GM20431 (cell line): ENCODE measurements at regions not wholly inside any gene's neighbourhood (a gene's known extent, or its start where the extent isn't known, plus 50 kb on each side); places are given as distances from the start of the nearest gene placed in this dataset.
"Not testable (repeated sequence)": the region's sequence is repeated elsewhere in the genome, so short reads cannot be mapped to it uniquely, and the experiment has no call there.

ENCODE experiments used
- in situ Hi-C: fragments of 300-500 bp; cut with MseI, MboI; formaldehyde crosslinking; loops from one replicate; pipeline ENCODE4 v1.15.0; 2020; ENCODE audit warnings: low sequenced_read_pairs; ENCODE audit not compliant: unreplicated experiment

DNA sequence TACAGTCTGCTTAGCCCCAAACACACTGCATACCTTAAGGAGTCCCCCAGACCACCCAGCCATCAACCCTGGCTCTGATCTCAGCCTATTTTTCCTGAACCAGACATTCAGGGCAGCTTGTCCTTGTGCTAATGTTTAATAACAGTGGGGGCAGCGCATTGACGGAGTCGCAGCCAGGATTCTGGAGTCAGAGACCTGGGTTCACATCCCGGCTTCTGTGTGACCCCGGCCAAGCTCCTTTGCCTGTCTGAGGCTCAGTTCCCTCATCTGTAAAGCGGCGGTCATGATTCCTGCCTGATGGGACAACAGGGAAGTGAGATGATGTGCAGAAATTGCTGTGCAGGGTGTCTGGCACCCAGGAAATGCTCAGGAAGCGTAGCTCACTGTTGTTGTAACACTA, 63.1 kb downstream of the MATN1 start:
- in situ Hi-C loops: no loop called here

DNA sequence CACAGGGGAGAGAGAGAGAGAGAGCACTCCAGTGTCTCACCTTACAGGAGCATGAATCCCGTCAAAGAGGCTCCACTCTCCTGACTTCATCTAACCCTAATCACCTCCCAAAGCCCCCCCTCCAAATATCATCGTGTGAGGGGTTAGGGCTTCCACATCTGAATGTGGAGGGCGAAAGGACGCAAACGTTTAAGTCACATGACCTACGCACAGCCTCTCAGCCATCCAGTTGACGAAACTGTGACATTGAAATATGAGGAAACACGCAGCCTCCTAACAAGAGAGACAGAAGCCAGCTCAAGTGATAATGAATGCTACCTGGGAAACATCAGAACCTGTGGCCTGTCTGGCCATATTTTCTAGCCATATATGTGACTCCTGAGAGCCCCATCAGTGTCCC, 63.7 kb downstream of the MATN1 start:
- in situ Hi-C loops: no loop called here

DNA sequence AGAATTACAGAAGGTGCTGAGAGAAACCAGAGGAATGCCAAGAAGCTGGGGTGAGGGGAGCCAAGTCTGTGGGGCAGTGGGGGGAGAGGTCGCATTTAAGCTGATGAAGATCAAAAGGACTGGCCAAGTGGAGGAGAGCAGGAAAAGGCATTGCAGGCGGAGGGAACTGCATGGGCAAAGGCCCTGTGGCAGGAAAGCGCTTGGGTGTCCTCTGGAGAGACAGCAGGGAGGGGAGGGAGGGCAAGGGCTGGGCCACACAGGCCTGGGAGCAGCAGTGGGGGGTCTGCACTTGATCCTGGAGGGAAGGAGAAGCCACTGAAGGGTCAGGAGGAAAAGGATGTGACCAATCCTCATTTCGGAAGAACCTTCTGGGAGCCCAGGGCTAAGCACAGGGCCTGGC, 65.0 kb downstream of the MATN1 start:
- in situ Hi-C loops: not testable (repeated sequence)

DNA sequence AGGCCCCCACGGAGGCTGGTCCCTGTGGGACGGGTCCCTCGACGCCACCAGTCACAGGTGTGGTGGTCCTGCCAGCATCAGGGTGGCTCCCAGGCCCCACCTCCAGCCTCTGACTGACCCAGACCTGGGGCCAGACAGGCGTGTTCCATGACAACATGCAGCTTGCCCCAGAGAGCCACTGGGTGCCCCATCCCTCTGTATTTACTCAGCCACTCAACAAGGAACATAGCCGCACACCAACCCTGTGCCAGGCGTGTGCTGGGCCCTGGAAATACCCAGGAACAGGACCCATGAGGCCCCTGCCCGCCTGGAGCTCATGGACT, 65.4 kb downstream of the MATN1 start:
- in situ Hi-C loops: no loop called here

DNA sequence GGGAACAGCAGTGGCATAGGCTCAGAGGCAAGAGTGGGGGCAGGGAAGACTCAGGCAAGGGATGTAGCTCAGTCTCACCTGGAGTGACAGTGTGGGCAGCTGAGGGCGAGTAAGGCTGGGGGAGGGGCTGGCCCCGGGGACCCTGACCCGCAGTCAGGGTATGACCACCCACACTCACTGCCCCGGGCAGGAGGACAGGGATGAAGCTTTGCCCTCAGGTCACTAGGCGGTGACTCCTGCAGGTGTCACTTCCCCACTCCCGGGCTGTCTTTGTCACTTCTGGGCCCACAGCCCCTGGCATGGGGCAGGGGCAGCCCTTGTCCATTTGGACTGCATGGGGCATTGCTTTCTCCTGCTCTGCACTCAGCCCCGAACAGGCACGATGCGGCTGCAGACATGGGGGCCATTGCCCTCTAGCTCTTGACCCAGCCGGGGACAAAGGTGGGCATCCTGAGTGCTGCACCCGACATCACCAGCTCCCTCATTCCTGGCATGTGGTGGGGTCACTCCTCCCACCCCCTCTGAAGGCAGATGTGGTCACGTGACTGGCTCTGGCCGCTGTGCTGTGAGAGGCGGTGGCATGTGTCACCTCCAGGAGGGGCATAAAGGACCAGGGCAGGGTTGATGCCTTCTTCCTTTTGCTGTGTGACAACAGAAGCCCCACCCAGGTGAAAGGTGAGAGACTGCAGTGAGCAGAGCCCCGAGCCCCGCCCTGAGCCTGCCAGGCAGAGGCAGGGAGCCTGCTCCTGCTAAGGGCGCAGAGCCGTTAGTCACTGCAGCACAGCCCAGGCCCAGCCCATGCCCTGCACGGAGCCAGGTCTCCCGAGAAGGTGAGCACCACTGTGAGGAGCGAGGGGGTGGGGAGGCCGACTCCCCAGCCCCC, 66.0 kb downstream of the MATN1 start:
- in situ Hi-C loops: no loop called here

DNA sequence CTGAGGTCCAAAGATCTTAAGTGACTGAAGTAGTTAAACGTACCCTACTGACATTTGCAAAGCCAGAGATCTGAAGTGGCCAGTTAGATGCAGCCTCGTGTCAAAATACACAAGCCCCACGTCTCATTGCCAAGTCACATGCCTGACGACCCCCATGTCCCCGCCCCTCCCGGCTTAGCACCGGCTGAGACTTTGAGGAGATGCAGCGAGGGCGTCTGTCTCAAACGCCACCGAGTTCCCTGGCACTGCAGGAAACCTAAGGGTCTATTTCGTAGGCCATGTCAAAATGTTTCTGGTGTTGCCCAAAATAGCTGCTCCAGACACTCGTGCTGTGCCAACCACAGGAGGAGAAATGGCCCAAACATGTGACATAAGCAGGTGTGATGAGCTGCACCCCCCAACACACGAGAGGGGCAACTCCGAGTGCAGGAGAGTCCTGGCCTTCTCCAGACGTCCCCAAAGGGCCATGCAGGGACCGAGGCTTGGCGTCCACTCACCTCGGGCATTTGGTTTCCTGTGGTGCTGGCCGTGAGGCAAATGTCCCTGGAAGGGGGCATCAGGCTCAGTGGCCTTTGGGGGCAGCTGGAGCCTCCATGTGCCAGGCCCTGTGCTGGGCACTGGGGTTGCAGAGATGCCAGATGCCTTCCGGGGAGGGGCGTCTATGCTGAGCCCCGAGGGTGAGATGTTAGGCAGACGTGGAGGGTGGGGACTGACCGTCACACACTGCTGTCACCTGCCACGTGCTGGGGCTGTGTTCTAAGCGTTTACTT, 67.0 kb downstream of the MATN1 start:
- in situ Hi-C loops: no loop called here

DNA sequence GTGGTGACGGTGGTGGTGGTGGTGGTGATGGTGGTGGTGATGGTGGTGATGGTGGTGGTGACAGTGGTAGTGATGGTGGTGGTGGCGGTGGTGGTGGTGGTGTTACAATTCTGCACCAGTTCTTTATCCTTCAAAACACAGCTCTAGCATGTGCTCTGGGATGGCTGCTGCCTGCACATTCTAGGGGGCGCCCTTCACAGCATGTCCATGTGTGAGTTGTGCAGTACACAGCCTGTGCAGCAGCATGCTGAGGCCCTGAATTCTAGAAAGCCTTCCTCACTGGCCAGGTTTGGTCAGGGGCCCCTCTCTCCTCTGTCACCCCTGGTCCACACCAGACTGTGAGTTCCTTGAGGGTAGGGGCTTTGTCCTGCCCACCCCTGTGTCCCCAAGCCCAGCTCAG, 67.7 kb downstream of the MATN1 start:
- in situ Hi-C loops: no loop called here

DNA sequence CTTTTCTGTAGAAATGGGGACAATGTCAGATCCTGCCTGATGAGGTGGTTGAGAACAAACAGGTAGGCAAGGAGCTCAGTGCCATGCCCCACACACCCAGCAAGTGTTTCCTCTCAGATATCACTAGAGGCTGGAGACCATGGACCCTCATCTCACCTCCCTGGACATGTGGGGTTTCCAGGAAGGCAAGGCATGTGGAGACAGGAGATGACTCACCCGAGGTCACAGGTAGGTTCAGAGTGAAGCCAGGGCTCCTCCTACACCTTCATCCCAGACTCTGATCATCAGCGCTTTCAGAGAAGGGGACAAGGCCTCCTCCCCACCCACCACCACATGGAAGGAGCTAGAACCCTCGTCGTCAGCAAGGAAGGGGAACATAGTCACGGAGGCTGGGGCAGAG, 69.2 kb downstream of the MATN1 start:
- in situ Hi-C loops: no loop called here

DNA sequence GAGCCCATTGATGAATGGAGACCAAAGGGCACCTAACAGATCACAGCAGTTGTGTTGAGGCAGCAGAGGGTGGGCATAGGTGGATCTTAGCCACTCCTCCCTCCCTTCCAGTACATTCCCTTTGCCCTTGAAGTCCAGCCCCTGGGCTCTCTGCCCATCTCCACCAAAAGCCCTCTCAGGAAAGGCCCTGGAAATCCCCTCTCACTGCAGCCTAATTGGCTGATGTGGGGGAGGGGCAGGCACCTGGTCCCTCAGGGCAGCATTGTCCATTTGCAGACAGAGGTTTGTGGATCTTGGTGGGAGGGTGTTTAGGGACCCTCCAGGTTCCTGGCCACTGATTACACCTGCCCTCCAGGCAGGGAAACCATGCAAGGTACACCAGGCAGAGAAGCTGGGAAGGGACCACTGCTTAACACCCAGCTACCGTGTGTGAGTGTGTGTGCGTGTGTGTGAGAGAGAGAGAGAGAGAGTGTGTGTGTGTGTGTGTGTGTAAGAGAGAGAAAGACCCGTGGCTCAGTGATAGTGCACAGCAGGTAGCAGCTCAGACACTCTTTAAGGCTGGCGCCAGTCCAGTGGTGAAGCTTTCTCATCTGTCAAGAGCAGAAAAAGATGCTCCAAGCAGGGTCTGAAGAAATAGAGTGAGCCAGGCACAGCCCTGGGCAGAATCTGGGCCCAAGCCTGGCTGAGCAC, 71.1 kb downstream of the MATN1 start:
- in situ Hi-C loops: no loop called here

DNA sequence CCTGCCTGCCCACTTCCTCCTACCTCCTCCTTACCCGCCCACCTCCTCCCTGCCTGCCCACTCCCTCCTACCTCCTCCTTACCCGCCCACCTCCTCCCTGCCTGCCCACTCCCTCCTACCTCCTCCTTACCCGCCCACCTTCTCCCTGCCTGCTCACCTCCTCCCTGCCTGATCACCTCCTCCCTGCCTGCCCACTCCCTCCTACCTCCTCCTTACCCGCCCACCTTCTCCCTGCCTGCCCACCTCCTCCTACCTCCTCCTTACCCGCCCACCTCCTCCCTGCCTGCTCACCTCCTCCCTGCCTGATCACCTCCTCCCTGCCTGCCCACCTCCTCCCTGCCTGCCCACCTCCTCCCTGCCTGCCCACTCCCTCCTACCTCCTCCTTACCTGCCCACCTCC, 72.0 kb downstream of the MATN1 start:
- in situ Hi-C loops: not testable (repeated sequence)

DNA sequence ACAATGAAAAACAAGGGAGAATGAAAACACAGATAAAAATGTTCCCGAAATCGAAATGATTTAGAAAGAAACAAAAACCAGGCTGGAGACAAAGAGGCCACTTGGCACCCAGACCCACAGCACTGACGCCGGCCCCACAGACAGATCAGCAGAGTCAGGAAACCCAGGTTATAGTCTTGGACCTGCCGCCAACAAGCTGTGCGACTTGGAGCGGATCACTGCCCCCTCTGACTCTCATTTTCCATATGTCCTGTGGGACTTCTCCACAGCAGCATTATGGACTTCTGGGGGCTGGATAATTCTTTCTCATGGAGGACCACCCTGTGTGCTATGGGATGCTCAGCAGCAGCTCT, 72.4 kb downstream of the MATN1 start:
- in situ Hi-C loops: no loop called here

DNA sequence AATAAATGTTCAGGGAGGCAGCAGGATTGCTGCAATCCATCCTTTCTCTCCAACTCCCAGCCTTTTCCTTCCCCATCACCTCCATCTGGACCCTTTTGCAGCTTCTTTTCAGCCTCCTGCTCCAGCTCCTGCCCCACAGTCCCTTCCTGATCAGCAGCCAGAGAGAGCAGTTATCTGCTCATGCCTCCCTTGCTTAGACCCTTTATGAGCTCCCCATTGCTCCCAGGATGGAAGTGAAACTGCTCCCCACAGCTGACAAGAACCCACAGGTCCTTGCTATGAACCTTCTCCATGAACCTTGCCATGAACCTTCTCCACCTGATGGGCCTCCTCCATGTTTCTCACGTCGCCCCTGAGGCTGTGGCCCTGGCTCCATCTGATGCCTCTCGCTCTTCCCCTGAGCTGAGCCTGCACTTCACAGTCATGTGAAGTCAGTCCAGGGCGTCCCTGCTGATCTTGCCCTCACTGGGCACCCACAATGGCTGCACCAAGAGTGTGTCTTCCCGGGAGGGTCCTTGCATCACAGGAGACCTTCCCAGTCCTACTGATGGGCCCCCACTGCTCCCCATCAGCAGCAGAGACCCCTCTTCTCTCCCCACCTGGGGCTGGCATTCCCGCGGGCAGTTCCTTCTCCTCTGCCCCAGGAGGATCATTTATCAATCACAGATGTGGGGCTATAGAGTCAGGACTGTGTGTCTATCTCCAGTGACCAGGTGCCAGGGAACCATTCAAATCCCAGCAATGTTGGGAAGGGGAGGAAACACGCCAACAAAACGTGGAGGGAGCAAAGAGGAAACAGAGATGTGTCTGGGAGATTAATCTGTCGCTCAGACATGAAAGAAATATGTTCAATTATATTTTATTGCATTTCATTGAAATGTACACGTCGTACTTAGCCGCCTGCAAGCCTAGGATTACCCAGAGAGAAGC, 73.1 kb downstream of the MATN1 start:
- in situ Hi-C loops: no loop called here

DNA sequence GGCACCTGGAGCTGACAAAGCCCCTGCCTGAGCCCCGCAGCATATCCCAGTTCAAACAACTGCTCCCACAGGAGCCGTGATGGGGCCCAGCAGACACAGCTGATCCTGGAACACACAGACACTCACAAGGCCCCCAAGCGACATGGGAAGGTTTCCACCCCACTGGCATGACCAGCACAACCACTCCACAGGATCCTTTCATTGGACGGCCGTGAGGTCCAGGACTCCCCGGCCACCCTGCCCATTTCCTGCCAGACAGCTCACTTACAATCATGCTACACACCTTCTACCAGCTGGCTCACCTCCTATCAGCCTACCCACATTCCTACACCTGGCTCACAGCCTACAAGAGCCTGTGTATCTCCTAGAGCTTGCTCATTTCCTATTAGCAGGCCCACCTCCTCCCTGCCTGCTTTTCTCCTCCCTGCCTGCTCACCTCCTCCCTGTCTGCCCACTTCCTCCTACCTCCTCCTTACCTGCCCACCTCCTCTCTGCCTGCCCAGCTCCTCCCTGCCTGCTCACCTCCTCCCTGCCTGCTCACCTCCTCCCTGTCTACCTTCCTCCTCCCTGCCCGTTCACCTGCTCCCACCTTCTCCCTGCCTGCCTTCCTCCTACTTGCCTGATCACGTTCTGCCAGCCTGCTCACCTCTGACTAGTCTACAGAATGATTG, 73.9 kb downstream of the MATN1 start:
- in situ Hi-C loops: no loop called here

DNA sequence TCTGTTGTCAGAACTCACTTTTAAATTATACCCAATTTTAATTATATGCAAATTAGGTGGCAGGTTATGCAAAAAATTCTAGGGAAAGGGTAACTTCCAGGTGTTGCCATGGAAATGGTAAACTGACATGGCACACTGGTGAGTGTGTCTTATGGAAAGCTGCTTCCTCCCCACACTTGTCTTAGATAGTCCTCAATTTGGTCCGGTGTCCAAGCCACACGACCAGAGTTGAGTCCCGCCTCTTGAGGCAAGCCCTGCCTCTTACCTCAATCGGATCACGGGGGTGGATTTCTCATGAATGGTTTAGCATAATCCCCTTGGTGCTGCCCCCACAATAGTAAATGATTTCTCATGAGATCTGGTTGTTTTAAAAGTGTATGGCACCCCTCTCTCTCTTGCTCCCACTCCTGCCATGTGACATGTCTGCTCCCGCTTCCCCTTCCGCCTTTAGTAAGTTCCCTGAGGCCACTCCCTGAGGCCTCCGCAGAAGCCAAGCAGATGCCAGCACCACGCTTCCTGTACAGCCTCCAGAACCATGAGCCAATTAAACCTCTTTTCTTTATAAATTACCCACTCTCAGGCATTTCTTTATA, 74.9 kb downstream of the MATN1 start:
- in situ Hi-C loops: no loop called here

DNA sequence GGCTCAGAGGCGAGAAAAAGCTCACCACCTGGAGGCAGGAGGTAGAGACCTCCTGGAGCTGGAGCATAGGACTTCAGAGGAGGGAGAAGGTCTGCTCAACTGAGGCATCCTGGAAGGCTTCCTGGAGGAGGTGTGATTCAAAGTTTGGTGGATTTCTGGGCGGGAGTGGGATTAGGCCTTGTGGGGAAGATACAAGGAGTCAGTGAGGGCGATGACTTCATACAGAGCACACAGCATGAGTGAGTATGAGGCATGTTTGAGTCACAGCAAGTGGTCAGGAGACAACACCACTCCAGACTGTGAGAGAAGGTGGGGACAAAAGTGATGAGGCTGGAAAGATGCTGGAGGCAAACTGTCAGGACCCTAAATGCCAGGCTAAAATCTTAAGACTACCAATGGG, 77.6 kb downstream of the MATN1 start:
- in situ Hi-C loops: no loop called here

DNA sequence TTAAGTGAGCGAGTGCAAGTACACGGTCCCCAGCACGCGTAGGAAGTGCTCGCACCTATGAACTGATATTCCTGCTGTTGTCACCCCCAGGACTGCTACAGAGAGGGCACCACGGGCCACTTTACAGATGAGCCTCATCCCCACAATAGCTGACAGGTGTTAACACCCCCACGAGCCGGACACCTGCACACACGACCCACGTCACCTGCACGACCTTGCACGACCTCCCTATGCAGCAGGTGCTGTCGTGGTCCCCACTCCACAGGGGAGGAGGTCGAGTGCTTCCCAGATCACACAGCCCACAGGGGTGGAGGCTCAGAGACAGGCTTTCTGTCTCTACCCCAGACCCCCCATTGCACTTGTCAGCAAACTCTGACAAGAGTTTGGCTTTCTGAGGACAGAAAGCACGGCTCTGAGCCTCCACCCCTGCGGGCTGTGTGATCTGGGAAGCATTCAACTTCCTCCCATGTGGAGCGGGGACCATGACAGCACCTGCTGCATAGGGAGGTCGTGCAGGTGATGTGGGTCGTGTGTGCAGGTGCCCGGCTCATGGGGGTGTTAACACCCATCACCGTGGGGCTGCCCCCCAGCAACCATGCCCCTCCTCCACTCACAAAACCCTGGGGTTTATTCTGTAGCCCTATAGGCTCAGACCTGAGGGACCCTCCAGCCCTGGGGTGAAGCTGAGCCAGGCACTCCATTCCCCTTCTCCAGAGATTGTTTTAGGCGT, 80.8 kb downstream of the MATN1 start:
- in situ Hi-C loops: no loop called here

DNA sequence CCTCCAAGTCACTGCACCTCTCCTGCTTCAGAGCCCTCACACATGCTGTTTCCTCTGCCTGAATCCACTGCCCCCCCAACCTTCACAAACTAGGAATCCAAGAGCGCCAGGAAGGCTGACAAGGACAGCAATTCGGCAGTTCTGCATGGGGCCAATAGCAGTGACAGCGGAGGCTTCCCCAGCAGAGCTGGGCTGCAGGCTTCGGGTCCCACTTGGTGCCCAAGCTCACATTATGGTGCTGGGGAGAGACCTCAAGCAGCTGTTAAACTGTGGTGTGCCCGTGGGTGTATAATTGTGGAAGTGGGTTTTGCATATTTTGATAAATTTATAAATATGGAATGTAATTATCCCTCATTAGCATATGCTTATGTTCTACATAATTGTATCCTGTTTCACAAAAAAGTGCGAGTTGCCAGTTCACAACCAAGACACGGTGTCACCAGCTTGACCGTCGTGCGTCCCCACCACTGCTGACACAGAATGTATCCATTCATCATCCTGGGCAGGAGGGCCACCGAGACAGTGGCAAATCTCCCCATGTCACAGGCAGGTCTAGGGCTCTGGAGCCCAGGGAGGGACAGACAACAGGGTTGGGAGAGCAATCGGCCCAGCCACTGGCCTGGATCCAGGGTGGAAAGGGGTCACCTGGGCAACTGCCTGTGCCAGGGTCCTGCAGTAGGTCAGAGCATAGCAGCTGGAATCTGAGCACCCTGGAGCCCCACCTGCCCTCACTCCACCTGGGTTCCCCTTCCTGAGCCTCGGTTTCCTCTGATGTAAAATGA, 81.6 kb downstream of the MATN1 start:
- in situ Hi-C loops: no loop called here
